Progenitor cell of endocrine pancreas (in vitro differentiated cells): ENCODE measurements at regions not wholly inside any gene's neighbourhood (a gene's known extent, or its start where the extent isn't known, plus 50 kb on each side); places are given as distances from the start of the nearest gene placed in this dataset.

Source experiments
- DNase-seq: peaks from one replicate; pipeline ENCODE4 v3.0.0; 2021; ENCODE audit warnings: low spot score; ENCODE audit not compliant: unreplicated experiment
- H3K27ac Mint-ChIP-seq: 2 replicates; pipeline ENCODE4 v1.8.0; 2021; ENCODE audit warnings: mild to moderate bottlenecking, moderate library complexity, mixed read lengths
- H3K27me3 Mint-ChIP-seq: 2 replicates; pipeline ENCODE4 v1.8.0; 2021; ENCODE audit warnings: mixed read lengths
- H3K36me3 Mint-ChIP-seq: 2 replicates; pipeline ENCODE4 v1.8.0; 2022; ENCODE audit warnings: mixed read lengths; ENCODE audit not compliant: insufficient read depth
- H3K4me1 Mint-ChIP-seq: 2 replicates; pipeline ENCODE4 v1.8.0; 2021; ENCODE audit warnings: low read depth, mixed read lengths
- H3K4me3 Mint-ChIP-seq: 2 replicates; pipeline ENCODE4 v1.8.0; 2021; ENCODE audit warnings: low read depth, mild to moderate bottlenecking, moderate library complexity, mixed read lengths
- H3K9me3 Mint-ChIP-seq: 2 replicates; pipeline ENCODE4 v1.8.0; 2021; ENCODE audit warnings: low read depth, mixed read lengths
- TF ChIP-seq, protein P1 (sequence below): fragments of 200-600 bp; sonication (generic); IDR thresholded peaks from one replicate; pipeline ENCODE4 v1.5.0; 2021; ENCODE audit warnings: antibody characterized with exemption, mild to moderate bottlenecking; ENCODE audit not compliant: unreplicated experiment

DNA sequence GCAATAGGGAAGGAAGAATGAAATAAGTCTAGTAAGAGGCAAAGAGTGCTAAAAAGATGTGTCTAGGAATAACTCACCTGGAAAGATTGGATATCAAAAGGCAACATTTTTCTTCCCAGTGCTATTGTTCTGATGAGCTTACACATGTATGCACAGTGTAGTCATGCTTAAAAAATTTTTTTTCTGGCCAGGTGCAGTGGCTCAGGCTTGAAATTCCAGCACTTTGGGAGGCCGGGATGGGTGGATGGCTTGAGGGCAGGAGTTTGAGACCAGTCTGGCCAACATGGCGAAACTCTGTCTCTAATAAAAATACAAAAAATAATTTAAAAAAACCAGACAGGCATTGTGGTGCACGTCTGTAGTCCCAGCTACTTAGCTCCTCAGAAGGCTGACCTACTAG is 795.8 kb upstream of the IGFBP7 start:
- Mint-ChIP-seq H3K27me3 (no peaks in the 10 kb centered on the region), H3K4me3 (no peak overlapping the region), H3K9me3 (peaks cover 3% of the 10 kb centered on the region), H3K4me1 (no peaks in the 10 kb centered on the region), H3K27ac (no peak overlapping the region), H3K36me3 (no peaks in the 10 kb centered on the region)
- TF ChIP-seq, protein P1, sequence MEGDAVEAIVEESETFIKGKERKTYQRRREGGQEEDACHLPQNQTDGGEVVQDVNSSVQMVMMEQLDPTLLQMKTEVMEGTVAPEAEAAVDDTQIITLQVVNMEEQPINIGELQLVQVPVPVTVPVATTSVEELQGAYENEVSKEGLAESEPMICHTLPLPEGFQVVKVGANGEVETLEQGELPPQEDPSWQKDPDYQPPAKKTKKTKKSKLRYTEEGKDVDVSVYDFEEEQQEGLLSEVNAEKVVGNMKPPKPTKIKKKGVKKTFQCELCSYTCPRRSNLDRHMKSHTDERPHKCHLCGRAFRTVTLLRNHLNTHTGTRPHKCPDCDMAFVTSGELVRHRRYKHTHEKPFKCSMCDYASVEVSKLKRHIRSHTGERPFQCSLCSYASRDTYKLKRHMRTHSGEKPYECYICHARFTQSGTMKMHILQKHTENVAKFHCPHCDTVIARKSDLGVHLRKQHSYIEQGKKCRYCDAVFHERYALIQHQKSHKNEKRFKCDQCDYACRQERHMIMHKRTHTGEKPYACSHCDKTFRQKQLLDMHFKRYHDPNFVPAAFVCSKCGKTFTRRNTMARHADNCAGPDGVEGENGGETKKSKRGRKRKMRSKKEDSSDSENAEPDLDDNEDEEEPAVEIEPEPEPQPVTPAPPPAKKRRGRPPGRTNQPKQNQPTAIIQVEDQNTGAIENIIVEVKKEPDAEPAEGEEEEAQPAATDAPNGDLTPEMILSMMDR = no peak
- no peak for DNase-seq

DNA sequence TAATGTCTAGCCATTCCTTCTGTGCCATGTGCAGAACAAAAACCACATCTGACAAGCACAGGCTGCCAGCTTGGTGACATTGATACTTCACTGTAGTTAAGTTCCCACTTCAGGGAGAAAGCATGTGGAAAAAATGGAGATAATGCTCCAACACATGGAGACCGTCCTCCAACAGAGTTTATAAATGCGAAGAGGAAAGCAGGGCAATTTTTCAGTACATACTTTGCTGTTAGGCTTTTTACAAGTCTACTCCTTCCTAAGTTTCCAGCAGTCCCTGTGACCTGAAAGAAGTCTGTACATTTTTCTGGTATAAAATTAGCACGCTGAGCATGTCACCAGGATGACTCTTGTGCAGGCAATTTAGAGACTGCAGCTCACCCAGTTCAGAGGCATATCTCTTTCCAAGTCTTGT is 766.9 kb upstream of the IGFBP7 start:
- TF ChIP-seq, protein P1 = no peak
- no peaks in the 10 kb centered on the region for H3K4me1 Mint-ChIP-seq
- no peaks in the 10 kb centered on the region for H3K9me3 Mint-ChIP-seq

DNA sequence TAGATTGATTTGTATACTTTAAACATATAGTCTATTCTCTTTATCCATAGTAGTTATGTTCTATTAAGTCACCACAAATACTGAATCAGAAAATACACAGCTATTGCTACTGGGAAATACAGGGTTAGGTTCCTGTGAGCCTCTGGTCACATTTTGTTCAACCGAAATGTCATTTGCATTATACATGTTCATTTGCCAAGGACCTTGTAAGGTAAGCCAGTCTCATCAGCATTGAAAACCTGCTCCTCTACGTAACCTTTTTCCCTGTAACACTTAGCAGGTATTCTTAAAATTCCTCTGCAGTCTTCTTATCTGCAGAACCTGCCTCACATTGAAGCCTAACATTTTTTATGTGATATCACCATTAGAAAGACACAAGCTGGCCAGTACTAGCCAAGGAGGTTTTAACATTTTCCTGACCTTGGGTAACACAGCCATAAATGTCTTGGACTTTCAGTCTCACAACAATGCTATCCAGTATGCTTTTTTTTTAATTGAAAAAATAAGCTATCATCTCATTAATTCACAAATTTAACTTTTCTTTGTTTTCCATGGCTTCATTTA is 765.7 kb upstream of the IGFBP7 start:
- no peak overlapping the region for H3K4me3 Mint-ChIP-seq
- no peak for DNase-seq
- TF ChIP-seq, protein P1 = no peak
- H3K36me3 Mint-ChIP-seq = no peaks in the 10 kb centered on the region
- H3K27me3 Mint-ChIP-seq = no peaks in the 10 kb centered on the region
- no peaks in the 10 kb centered on the region for H3K9me3 Mint-ChIP-seq
- no peaks in the 10 kb centered on the region for H3K4me1 Mint-ChIP-seq
- no peak overlapping the region for H3K27ac Mint-ChIP-seq

More for the DNA sequence above, 766.9 kb upstream of the IGFBP7 start:
- Mint-ChIP-seq H3K27me3 (no peaks in the 10 kb centered on the region), H3K4me3 (no peak overlapping the region), H3K36me3 (no peaks in the 10 kb centered on the region), H3K27ac (no peak overlapping the region)
- DNase-seq = no peak

DNA sequence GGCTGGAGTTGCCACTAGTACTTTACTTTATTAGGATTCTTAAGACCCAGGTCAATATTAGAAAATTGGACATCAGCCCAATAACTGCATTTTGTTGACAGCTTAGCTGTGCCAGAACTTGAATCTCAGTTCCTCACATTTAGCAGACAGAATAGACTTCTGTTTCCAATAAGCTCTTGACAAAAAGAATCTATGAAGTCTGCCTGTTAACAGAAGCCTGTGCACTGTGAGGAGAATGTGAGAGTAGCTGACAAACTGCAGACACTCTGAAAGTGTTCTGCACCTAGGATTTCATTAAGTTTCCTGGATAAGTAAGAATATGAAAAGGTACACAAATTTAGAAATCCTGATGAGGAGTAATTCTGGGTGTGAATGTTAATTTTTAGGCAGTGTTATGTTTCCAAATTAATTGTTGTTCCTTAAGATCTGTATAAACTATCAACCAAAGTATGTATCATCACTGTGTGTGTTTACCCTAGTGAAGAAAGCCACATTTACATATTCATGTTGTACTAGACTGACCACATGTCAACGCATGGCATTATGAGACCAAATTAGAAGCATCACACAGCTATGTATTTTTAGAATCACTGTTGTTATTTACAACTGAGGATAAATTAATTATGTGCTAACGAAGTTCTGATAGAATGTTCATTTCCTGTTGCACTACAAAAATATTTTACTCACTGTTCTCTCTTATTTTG is 756.4 kb upstream of the IGFBP7 start:
- TF ChIP-seq, protein P1 = no peak
- H3K4me1 Mint-ChIP-seq = no peaks in the 10 kb centered on the region
- H3K27ac Mint-ChIP-seq = no peak overlapping the region
- H3K36me3 Mint-ChIP-seq = no peaks in the 10 kb centered on the region
- no peaks in the 10 kb centered on the region for H3K9me3 Mint-ChIP-seq
- DNase-seq = no peak
- no peaks in the 10 kb centered on the region for H3K27me3 Mint-ChIP-seq
- no peak overlapping the region for H3K4me3 Mint-ChIP-seq

DNA sequence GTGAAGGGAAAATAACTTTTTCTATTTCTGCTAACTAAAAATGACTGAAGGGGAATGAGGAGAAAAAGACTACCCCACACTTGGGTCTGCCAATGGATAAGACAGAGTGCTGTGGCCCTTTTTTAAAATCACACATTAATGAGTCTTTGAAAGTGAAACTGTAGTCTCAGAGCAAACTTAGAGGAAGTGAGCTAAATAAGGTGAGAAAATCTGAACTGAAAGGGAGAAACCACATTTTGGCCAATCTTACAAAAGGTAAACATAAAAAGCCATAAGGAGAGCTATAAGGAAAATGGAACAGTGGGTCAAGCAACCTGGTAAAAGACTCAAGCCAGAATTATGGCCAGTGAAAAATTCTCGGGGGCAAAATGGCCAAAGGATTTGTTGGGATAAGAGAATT is 755.1 kb upstream of the IGFBP7 start:
- Mint-ChIP-seq H3K4me1 (no peaks in the 10 kb centered on the region), H3K36me3 (no peaks in the 10 kb centered on the region), H3K4me3 (no peak overlapping the region), H3K27ac (no peak overlapping the region), H3K27me3 (no peaks in the 10 kb centered on the region), H3K9me3 (no peaks in the 10 kb centered on the region)
- TF ChIP-seq, protein P1 = no peak
- no peak for DNase-seq
